Neuronal stem cell (in vitro differentiated cells): ENCODE measurements at regions not wholly inside any gene's neighbourhood (a gene's known extent, or its start where the extent isn't known, plus 50 kb on each side); places are given as distances from the start of the nearest gene placed in this dataset.

Experiments used
- DNase-seq: peaks from one replicate; pipeline ENCODE4 v3.0.0-alpha.2; 2013; ENCODE audit warnings: low spot score
- H2AFZ ChIP-seq: one replicate; pipeline ENCODE4 v1.6.1; 2013; ENCODE audit warnings: mild to moderate bottlenecking, low read length, inconsistent platforms
- H2AK5ac ChIP-seq: 2 replicates; pipeline ENCODE4 v1.6.1; 2013; ENCODE audit warnings: low read depth, mild to moderate bottlenecking, inconsistent platforms, low read length, moderate library complexity, mixed read lengths
- H2BK120ac ChIP-seq: 2 replicates; pipeline ENCODE4 v1.6.1; 2013; ENCODE audit warnings: low read depth, mild to moderate bottlenecking, inconsistent platforms, low read length, moderate library complexity, mixed read lengths
- H2BK12ac ChIP-seq: one replicate; pipeline ENCODE4 v1.6.1; 2013; ENCODE audit warnings: low read length, inconsistent platforms
- H2BK15ac ChIP-seq: 2 replicates; pipeline ENCODE4 v1.6.1; 2013; ENCODE audit warnings: mild to moderate bottlenecking, low read length, inconsistent platforms, mixed read lengths
- H2BK5ac ChIP-seq: one replicate; pipeline ENCODE4 v1.6.1; 2013; ENCODE audit warnings: inconsistent platforms, mild to moderate bottlenecking, low read length, moderate library complexity
- H3K14ac ChIP-seq: one replicate; pipeline ENCODE4 v1.6.1; 2013; ENCODE audit warnings: low read length, inconsistent platforms
- H3K18ac ChIP-seq: 2 replicates; pipeline ENCODE4 v1.6.1; 2013; ENCODE audit warnings: low read length, inconsistent platforms
- H3K23ac ChIP-seq: 2 replicates; pipeline ENCODE4 v1.6.1; 2013; ENCODE audit warnings: low read depth, mild to moderate bottlenecking, mixed read lengths, low read length, inconsistent platforms; ENCODE audit not compliant: poor library complexity
- H3K27ac ChIP-seq: replicated peaks from 3 replicates; pipeline ENCODE4 v1.5.1; 2013; ENCODE audit warnings: low read length, inconsistent platforms
- H3K27me3 ChIP-seq, 3 experiments: 2 replicates each; pipeline ENCODE4 v1.6.1; 2013; ENCODE audit warnings: low read length in 3 of 3, mild to moderate bottlenecking in 2 of 3, inconsistent platforms in 1 of 3, low read depth in 1 of 3, mixed read lengths in 1 of 3, moderate library complexity in 1 of 3; ENCODE audit not compliant: control insufficient read depth in 3 of 3, insufficient read depth in 3 of 3
- H3K36me3 ChIP-seq, 2 donors: replicated peaks in 1 of 2; 2 replicates each; pipeline ENCODE4 v1.6.1; 2013; ENCODE audit warnings: low read length in 2 of 2; ENCODE audit not compliant: control insufficient read depth in 2 of 2, insufficient read depth in 2 of 2
- H3K4ac ChIP-seq: 2 replicates; pipeline ENCODE4 v1.6.1; 2013; ENCODE audit warnings: inconsistent platforms, mild to moderate bottlenecking, low read length, moderate library complexity
- H3K4me1 ChIP-seq, 2 donors: 1 replicate in 1 of 2; 2 replicates in 1 of 2; pipeline ENCODE4 v1.6.1; 2013; ENCODE audit warnings: low read length in 2 of 2, low read depth in 1 of 2; ENCODE audit not compliant: control insufficient read depth in 2 of 2, insufficient read depth in 1 of 2
- H3K4me2 ChIP-seq: one replicate; pipeline ENCODE4 v1.6.1; 2013; ENCODE audit warnings: mild to moderate bottlenecking, low read length, inconsistent platforms; ENCODE audit not compliant: insufficient read depth, poor library complexity, severe bottlenecking
- H3K4me3 ChIP-seq, 2 donors: 2 replicates each; pipeline ENCODE4 v1.5.1; 2013; ENCODE audit warnings: low read length in 2 of 2, mild to moderate bottlenecking in 2 of 2, inconsistent platforms in 1 of 2, moderate library complexity in 1 of 2
- H3K79me1 ChIP-seq: one replicate; pipeline ENCODE4 v1.6.1; 2013; ENCODE audit warnings: low read depth, mild to moderate bottlenecking, inconsistent platforms, low read length, moderate library complexity
- H3K9ac ChIP-seq: one replicate; pipeline ENCODE4 v1.6.1; 2013; ENCODE audit warnings: mild to moderate bottlenecking, low read depth, low read length, inconsistent platforms; ENCODE audit not compliant: poor library complexity
- H3K9me3 ChIP-seq, 2 donors: replicated peaks in 1 of 2; 2 replicates each; pipeline versions ENCODE3 to v1.6.1; 2013; ENCODE audit warnings: low read length in 2 of 2, mild to moderate bottlenecking in 2 of 2, inconsistent platforms in 1 of 2, low read depth in 1 of 2, mixed read lengths in 1 of 2, moderate library complexity in 1 of 2; ENCODE audit not compliant: control insufficient read depth in 2 of 2, insufficient read depth in 1 of 2
- H4K8ac ChIP-seq: one replicate; pipeline ENCODE4 v1.6.1; 2013; ENCODE audit warnings: low read depth, mild to moderate bottlenecking, inconsistent platforms, low read length, moderate library complexity
- H4K91ac ChIP-seq: one replicate; pipeline ENCODE4 v1.6.1; 2013; ENCODE audit warnings: low read length, low read depth, mild to moderate bottlenecking, inconsistent platforms; ENCODE audit not compliant: poor library complexity
- WGBS, 2 donors: extraction: QIAGEN DNeasy Blood & Tissue Kit; methylation state at CpG; one replicate each; pipeline ENCODE4 v1.1.7; 2013; ENCODE audit warnings: missing lambda C conversion rate in 2 of 2, mixed read lengths in 1 of 2; ENCODE audit not compliant: insufficient read length in 2 of 2, insufficient replicate concordance in 1 of 2; ENCODE audit errors: extremely low coverage in 2 of 2; 5-methylcytosine and 5-hydroxymethylcytosine counted together

- Histone ChIP-seq H3K9ac (no peak overlapping the region), H2BK12ac (no peak overlapping the region), H3K27me3 (no peaks in the 10 kb centered on the region), H2AFZ (no peak overlapping the region), H3K14ac (no peak overlapping the region), H3K27ac (no peak overlapping the region), H3K23ac (no peak overlapping the region), H2AK5ac (no peak overlapping the region), H3K4ac (no peak overlapping the region), H2BK120ac (no peak overlapping the region), H3K79me1 (no peaks in the 10 kb centered on the region), H3K18ac (no peak overlapping the region), H3K4me3 (no peak overlapping the region), H3K9me3 (peaks cover 0 to 4% of the 10 kb centered on the region in 2 donors), H3K4me2 (no peak overlapping the region), H4K8ac (no peak overlapping the region), H3K36me3 (peaks cover 0 to 30% of the 10 kb centered on the region in 2 donors), H2BK5ac (no peak overlapping the region), H4K91ac (no peak overlapping the region), H3K4me1 (no peaks in the 10 kb centered on the region), H2BK15ac (no peak overlapping the region)
- WGBS, 2 donors = no CpG with 5 or more reads among the region's 6 CpGs
- DNase-seq = no peak
These were observed 186.8 kb downstream of the PRL start for GRCh38 chr6:22110061-22110460.

GRCh38 chr6:22112461-22112860 is 184.4 kb downstream of the PRL start:
- H2BK5ac ChIP-seq = no peak overlapping the region
- no peaks in the 10 kb centered on the region for H3K4me1 ChIP-seq
- H3K4ac ChIP-seq = no peak overlapping the region
- H3K79me1 ChIP-seq = no peaks in the 10 kb centered on the region
- peaks cover 0 to 4% of the 10 kb centered on the region in 2 donors for H3K9me3 ChIP-seq
- no peak overlapping the region for H4K91ac ChIP-seq
- H3K27ac ChIP-seq = no peak overlapping the region
- no peak overlapping the region for H3K23ac ChIP-seq
- no peak for DNase-seq
- H3K14ac ChIP-seq = no peak overlapping the region
- no peak overlapping the region for H2AK5ac ChIP-seq
- no peak overlapping the region for H3K4me3 ChIP-seq
- H2AFZ ChIP-seq = no peak overlapping the region
- WGBS, 2 donors = no CpG with 5 or more reads among the region's 2 CpGs
- H3K27me3 ChIP-seq = no peaks in the 10 kb centered on the region
- no peak overlapping the region for H3K18ac ChIP-seq
- H2BK120ac ChIP-seq = no peak overlapping the region
- H3K9ac ChIP-seq = no peak overlapping the region
- peaks cover 0 to 30% of the 10 kb centered on the region in 2 donors for H3K36me3 ChIP-seq
- H4K8ac ChIP-seq = no peak overlapping the region
- H3K4me2 ChIP-seq = no peak overlapping the region
- H2BK15ac ChIP-seq = no peak overlapping the region
- no peak overlapping the region for H2BK12ac ChIP-seq

GRCh38 chr6:22113026-22113766 is 183.6 kb downstream of the PRL start:
- H2BK120ac ChIP-seq = no peak overlapping the region
- H3K18ac ChIP-seq = no peak overlapping the region
- peaks cover 0 to 32% of the 10 kb centered on the region in 2 donors for H3K36me3 ChIP-seq
- no peak overlapping the region for H2BK15ac ChIP-seq
- H3K9ac ChIP-seq = no peak overlapping the region
- no peak overlapping the region for H3K4ac ChIP-seq
- no peaks in the 10 kb centered on the region for H3K27me3 ChIP-seq
- no peak overlapping the region for H3K14ac ChIP-seq
- no peak overlapping the region for H3K4me2 ChIP-seq
- no peak overlapping the region for H2AFZ ChIP-seq
- H2BK12ac ChIP-seq = no peak overlapping the region
- no peak overlapping the region for H3K4me3 ChIP-seq
- H3K4me1 ChIP-seq = no peaks in the 10 kb centered on the region
- H3K23ac ChIP-seq = no peak overlapping the region
- H3K9me3 ChIP-seq = peaks cover 0 to 7% of the 10 kb centered on the region in 2 donors
- H3K79me1 ChIP-seq = no peaks in the 10 kb centered on the region
- no peak overlapping the region for H2BK5ac ChIP-seq
- H4K91ac ChIP-seq = no peak overlapping the region
- no peak overlapping the region for H2AK5ac ChIP-seq
- no peak for DNase-seq
- no peak overlapping the region for H3K27ac ChIP-seq
- no CpG with 5 or more reads among the region's 4 CpGs for WGBS, 2 donors
- H4K8ac ChIP-seq = no peak overlapping the region

GRCh38 chr6:22115559-22115958 is 181.3 kb downstream of the PRL start:
- Histone ChIP-seq H3K18ac (no peak overlapping the region), H3K14ac (no peak overlapping the region), H3K4ac (no peak overlapping the region), H3K9me3 (peaks cover 0 to 17% of the 10 kb centered on the region in 2 donors), H4K91ac (no peak overlapping the region), H3K9ac (no peak overlapping the region), H3K23ac (no peak overlapping the region), H2BK12ac (no peak overlapping the region), H2BK5ac (no peak overlapping the region), H2BK15ac (no peak overlapping the region), H3K4me2 (no peak overlapping the region), H3K27me3 (no peaks in the 10 kb centered on the region), H2BK120ac (no peak overlapping the region), H3K36me3 (peaks cover 0 to 41% of the 10 kb centered on the region in 2 donors), H3K27ac (no peak overlapping the region), H3K4me3 (no peak overlapping the region), H2AK5ac (no peak overlapping the region), H3K4me1 (no peaks in the 10 kb centered on the region), H4K8ac (no peak overlapping the region), H2AFZ (no peak overlapping the region), H3K79me1 (no peaks in the 10 kb centered on the region)
- WGBS, 2 donors = no CpG with 5 or more reads among the region's 5 CpGs
- no peak for DNase-seq
